HEK293 (cell line): ENCODE measurements at regions not wholly inside any gene's neighbourhood (a gene's known extent, or its start where the extent isn't known, plus 50 kb on each side); places are given as distances from the start of the nearest gene placed in this dataset.

ENCODE experiments used
- CTCF ChIA-PET: fragments of 350-600 bp; formaldehyde crosslinking; extraction: SDS; loops from one replicate; lab custom pipeline; 2021; ENCODE audit warnings: antibody characterized with exemption; lab: Yijun Ruan, JAX
- POLR2A ChIA-PET: fragments of 300-600 bp; formaldehyde crosslinking; extraction: SDS; loops from one replicate; lab custom pipeline; 2020; ENCODE audit warnings: antibody characterized with exemption, inconsistent platforms; lab: Yijun Ruan, JAX
- H3K27ac ChIP-seq: fragments of 200-500 bp; sonication (Bioruptor generic); 2 replicates; pipeline ENCODE4 v1.5.1; 2014; ENCODE audit warnings: low read depth, low read length, control low read depth, inconsistent platforms; ENCODE audit errors: extremely low read depth
- H3K36me3 ChIP-seq, 2 experiments: fragments of 200-500 bp in 1 of 2; sonication (Bioruptor generic) in 1 of 2; 1 replicate in 1 of 2; 2 replicates in 1 of 2; pipeline ENCODE4 v1.5.1; 2014 to 2017; ENCODE audit warnings: inconsistent platforms in 2 of 2, low read length in 2 of 2; ENCODE audit not compliant: control insufficient read depth in 2 of 2, insufficient read depth in 1 of 2
- H3K4me1 ChIP-seq: fragments of 200-500 bp; sonication (Bioruptor generic); 2 replicates; pipeline ENCODE4 v1.5.1; 2014; ENCODE audit warnings: mild to moderate bottlenecking, low read length, inconsistent platforms; ENCODE audit not compliant: control insufficient read depth, insufficient read depth
- H3K4me3 ChIP-seq: 2 replicates; pipeline ENCODE4 v1.5.1; 2011; ENCODE audit warnings: low read depth, mild to moderate bottlenecking, control low read depth, low read length, moderate library complexity
- H3K9me3 ChIP-seq: fragments of 200-500 bp; sonication (Bioruptor generic); 2 replicates; pipeline ENCODE4 v1.5.1; 2014; ENCODE audit warnings: low read depth, low read length, inconsistent platforms; ENCODE audit not compliant: control insufficient read depth, insufficient read depth
- EGR2 ChIP-seq: fragments of 450-650 bp; formaldehyde crosslinking; IDR thresholded peaks from 2 replicates; pipeline ENCODE4 v1.5.1; 2016; ENCODE audit warnings: low read depth, missing biosample characterization, missing genetic modification characterization
- KLF7 ChIP-seq: fragments of 450-650 bp; formaldehyde crosslinking; IDR thresholded peaks from 2 replicates; pipeline ENCODE4 v1.5.1; 2016; ENCODE audit warnings: missing biosample characterization, missing genetic modification characterization, borderline replicate concordance
- OVOL3 ChIP-seq: fragments of 450-650 bp; formaldehyde crosslinking; IDR thresholded peaks from 2 replicates; pipeline ENCODE4 v1.5.1; 2016; ENCODE audit warnings: missing biosample characterization, missing genetic modification characterization
- ZBTB1 ChIP-seq: fragments of 450-650 bp; formaldehyde crosslinking; IDR thresholded peaks from 2 replicates; pipeline ENCODE4 v1.5.1; 2016; ENCODE audit warnings: missing biosample characterization, missing genetic modification characterization
- ZBTB7A ChIP-seq: fragments of 450-650 bp; formaldehyde crosslinking; IDR thresholded peaks from 2 replicates; pipeline ENCODE4 v1.5.1; 2016; ENCODE audit warnings: low read depth, missing biosample characterization, missing genetic modification characterization
- ZNF16 ChIP-seq: fragments of 450-650 bp; formaldehyde crosslinking; IDR thresholded peaks from 2 replicates; pipeline ENCODE4 v1.5.1; 2016; ENCODE audit warnings: low read depth, missing biosample characterization, missing genetic modification characterization
- ZNF23 ChIP-seq: fragments of 450-650 bp; formaldehyde crosslinking; IDR thresholded peaks from 2 replicates; pipeline ENCODE4 v1.5.1; 2016; ENCODE audit warnings: missing biosample characterization, missing genetic modification characterization, borderline replicate concordance
- ZNF26 ChIP-seq: fragments of 450-650 bp; formaldehyde crosslinking; IDR thresholded peaks from 2 replicates; pipeline ENCODE4 v1.5.1; 2016; ENCODE audit warnings: missing biosample characterization, missing genetic modification characterization
- ZNF398 ChIP-seq: fragments of 450-650 bp; formaldehyde crosslinking; IDR thresholded peaks from 2 replicates; pipeline ENCODE4 v1.5.1; 2017; ENCODE audit warnings: missing biosample characterization, missing genetic modification characterization
- ZNF433 ChIP-seq: fragments of 450-650 bp; formaldehyde crosslinking; IDR thresholded peaks from 2 replicates; pipeline ENCODE4 v1.5.1; 2016; ENCODE audit warnings: missing biosample characterization, missing genetic modification characterization, low read depth
- ZNF555 ChIP-seq: fragments of 450-650 bp; formaldehyde crosslinking; conservative IDR thresholded peaks from 2 replicates; pipeline ENCODE4 v1.5.1; 2017; ENCODE audit warnings: missing biosample characterization, mild to moderate bottlenecking, missing genetic modification characterization, inconsistent platforms
- ZNF560 ChIP-seq: fragments of 450-650 bp; formaldehyde crosslinking; IDR thresholded peaks from 2 replicates; pipeline ENCODE4 v1.5.1; 2017; ENCODE audit warnings: missing biosample characterization, missing genetic modification characterization, borderline replicate concordance
- ZNF621 ChIP-seq: fragments of 450-650 bp; formaldehyde crosslinking; IDR thresholded peaks from 2 replicates; pipeline ENCODE4 v1.5.1; 2017; ENCODE audit warnings: missing biosample characterization, missing genetic modification characterization
- ZNF626 ChIP-seq: fragments of 450-650 bp; sonication (Bioruptor Pico); formaldehyde crosslinking; IDR thresholded peaks from 2 replicates; pipeline ENCODE4 v1.5.1; 2018; ENCODE audit warnings: missing biosample characterization, missing genetic modification characterization, inconsistent platforms
- ZNF747 ChIP-seq: fragments of 450-650 bp; formaldehyde crosslinking; IDR thresholded peaks from 2 replicates; pipeline ENCODE4 v1.5.1; 2016; ENCODE audit warnings: missing biosample characterization, missing genetic modification characterization
- TF ChIP-seq, protein P1 (sequence below): fragments of 450-650 bp; formaldehyde crosslinking; IDR thresholded peaks from 2 replicates; pipeline ENCODE4 v1.5.1; 2016; ENCODE audit warnings: missing biosample characterization, missing genetic modification characterization
- TF ChIP-seq, protein P2 (sequence below): IDR thresholded peaks from 2 replicates; pipeline ENCODE4 v1.6.1; 2011; ENCODE audit warnings: mild to moderate bottlenecking, low read depth, low read length, borderline replicate concordance
- TF ChIP-seq, protein P3 (sequence below): fragments of 450-650 bp; formaldehyde crosslinking; IDR thresholded peaks from 2 replicates; pipeline ENCODE4 v1.5.1; 2016; ENCODE audit warnings: missing biosample characterization, missing genetic modification characterization, borderline replicate concordance
- TF ChIP-seq, protein P4 (sequence below): fragments of 450-650 bp; formaldehyde crosslinking; IDR thresholded peaks from 2 replicates; pipeline ENCODE4 v1.5.0; 2017; ENCODE audit warnings: missing biosample characterization, missing genetic modification characterization, borderline replicate concordance

DNA sequence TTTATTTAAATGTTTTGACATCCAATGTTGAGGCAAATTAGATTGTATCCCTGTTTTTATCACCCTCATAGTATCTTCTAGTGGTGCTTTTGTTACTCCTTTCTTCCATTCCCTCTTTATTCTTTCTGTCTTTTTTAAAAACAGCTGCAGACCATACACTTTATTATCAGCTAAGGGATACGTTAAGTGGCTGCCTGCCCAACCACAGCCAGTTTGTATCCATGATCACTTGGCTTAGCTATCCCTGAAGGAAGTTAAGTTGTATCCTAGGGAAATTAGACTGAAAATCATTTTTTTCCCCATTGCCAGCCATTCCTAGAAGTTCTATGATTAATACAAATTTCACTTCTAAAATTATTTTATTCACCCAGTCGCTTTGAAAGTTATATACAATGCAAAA is 1032.7 kb downstream of the NR2F1-AS1 start (continued):
- TF ChIP-seq, protein P1, sequence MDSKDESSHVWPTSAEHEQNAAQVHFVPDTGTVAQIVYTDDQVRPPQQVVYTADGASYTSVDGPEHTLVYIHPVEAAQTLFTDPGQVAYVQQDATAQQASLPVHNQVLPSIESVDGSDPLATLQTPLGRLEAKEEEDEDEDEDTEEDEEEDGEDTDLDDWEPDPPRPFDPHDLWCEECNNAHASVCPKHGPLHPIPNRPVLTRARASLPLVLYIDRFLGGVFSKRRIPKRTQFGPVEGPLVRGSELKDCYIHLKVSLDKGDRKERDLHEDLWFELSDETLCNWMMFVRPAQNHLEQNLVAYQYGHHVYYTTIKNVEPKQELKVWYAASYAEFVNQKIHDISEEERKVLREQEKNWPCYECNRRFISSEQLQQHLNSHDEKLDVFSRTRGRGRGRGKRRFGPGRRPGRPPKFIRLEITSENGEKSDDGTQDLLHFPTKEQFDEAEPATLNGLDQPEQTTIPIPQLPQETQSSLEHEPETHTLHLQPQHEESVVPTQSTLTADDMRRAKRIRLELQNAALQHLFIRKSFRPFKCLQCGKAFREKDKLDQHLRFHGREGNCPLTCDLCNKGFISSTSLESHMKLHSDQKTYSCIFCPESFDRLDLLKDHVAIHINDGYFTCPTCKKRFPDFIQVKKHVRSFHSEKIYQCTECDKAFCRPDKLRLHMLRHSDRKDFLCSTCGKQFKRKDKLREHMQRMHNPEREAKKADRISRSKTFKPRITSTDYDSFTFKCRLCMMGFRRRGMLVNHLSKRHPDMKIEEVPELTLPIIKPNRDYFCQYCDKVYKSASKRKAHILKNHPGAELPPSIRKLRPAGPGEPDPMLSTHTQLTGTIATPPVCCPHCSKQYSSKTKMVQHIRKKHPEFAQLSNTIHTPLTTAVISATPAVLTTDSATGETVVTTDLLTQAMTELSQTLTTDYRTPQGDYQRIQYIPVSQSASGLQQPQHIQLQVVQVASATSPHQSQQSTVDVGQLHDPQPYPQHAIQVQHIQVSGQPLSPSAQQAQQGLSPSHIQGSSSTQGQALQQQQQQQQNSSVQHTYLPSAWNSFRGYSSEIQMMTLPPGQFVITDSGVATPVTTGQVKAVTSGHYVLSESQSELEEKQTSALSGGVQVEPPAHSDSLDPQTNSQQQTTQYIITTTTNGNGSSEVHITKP (tag by site-specific recombination), result no peak
- no peak for TF ChIP-seq ZNF398 (tag by site-specific recombination)
- TF ChIP-seq ZNF747 (tag by site-specific recombination), result no peak
- TF ChIP-seq ZNF433 (tag by site-specific recombination), result no peak
- TF ChIP-seq ZNF560 (tag by site-specific recombination), result no peak

DNA sequence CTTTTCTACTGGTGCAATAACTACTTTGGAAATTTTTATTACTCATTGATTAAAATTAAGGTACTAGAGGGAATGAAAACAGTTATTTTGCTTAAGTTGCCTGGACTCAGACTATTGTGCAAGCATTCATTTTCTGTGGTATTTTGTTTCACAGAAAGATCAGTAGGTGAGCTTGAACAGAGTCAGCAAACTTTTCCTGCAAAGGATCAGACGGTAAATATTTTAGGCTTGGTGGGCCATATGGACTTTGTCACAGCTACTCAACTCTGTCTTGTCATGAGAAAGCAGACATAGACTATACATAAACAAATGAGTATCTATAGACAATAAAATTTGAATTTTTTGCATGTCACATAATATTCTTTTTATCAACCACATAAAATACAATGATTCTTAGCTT is 1036.4 kb downstream of the NR2F1-AS1 start:
- H3K36me3 ChIP-seq, result no peaks in the 10 kb centered on the region
- CTCF ChIA-PET, result interaction anchor here (1.1 kb wide), 1 partner anchor 26 kb away, joined by 3 read pairs; no protein-coding TSS in a partner anchor
- no peaks in the 10 kb centered on the region for H3K9me3 ChIP-seq
- no peaks in the 10 kb centered on the region for H3K4me1 ChIP-seq
- no peak overlapping the region for H3K4me3 ChIP-seq
- H3K27ac ChIP-seq, result no peak overlapping the region
- POLR2A ChIA-PET, result no interaction called here
- TF ChIP-seq ZBTB7A (tag by site-specific recombination), result no peak
- TF ChIP-seq KLF7 (tag by site-specific recombination), result no peak
- no peak for TF ChIP-seq ZNF626 (tag by site-specific recombination)
- TF ChIP-seq ZNF621 (tag by site-specific recombination), result no peak
- TF ChIP-seq, protein P2, sequence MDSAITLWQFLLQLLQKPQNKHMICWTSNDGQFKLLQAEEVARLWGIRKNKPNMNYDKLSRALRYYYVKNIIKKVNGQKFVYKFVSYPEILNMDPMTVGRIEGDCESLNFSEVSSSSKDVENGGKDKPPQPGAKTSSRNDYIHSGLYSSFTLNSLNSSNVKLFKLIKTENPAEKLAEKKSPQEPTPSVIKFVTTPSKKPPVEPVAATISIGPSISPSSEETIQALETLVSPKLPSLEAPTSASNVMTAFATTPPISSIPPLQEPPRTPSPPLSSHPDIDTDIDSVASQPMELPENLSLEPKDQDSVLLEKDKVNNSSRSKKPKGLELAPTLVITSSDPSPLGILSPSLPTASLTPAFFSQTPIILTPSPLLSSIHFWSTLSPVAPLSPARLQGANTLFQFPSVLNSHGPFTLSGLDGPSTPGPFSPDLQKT, result no peak
- TF ChIP-seq ZNF433 (tag by site-specific recombination), result no peak
- TF ChIP-seq, protein P3, sequence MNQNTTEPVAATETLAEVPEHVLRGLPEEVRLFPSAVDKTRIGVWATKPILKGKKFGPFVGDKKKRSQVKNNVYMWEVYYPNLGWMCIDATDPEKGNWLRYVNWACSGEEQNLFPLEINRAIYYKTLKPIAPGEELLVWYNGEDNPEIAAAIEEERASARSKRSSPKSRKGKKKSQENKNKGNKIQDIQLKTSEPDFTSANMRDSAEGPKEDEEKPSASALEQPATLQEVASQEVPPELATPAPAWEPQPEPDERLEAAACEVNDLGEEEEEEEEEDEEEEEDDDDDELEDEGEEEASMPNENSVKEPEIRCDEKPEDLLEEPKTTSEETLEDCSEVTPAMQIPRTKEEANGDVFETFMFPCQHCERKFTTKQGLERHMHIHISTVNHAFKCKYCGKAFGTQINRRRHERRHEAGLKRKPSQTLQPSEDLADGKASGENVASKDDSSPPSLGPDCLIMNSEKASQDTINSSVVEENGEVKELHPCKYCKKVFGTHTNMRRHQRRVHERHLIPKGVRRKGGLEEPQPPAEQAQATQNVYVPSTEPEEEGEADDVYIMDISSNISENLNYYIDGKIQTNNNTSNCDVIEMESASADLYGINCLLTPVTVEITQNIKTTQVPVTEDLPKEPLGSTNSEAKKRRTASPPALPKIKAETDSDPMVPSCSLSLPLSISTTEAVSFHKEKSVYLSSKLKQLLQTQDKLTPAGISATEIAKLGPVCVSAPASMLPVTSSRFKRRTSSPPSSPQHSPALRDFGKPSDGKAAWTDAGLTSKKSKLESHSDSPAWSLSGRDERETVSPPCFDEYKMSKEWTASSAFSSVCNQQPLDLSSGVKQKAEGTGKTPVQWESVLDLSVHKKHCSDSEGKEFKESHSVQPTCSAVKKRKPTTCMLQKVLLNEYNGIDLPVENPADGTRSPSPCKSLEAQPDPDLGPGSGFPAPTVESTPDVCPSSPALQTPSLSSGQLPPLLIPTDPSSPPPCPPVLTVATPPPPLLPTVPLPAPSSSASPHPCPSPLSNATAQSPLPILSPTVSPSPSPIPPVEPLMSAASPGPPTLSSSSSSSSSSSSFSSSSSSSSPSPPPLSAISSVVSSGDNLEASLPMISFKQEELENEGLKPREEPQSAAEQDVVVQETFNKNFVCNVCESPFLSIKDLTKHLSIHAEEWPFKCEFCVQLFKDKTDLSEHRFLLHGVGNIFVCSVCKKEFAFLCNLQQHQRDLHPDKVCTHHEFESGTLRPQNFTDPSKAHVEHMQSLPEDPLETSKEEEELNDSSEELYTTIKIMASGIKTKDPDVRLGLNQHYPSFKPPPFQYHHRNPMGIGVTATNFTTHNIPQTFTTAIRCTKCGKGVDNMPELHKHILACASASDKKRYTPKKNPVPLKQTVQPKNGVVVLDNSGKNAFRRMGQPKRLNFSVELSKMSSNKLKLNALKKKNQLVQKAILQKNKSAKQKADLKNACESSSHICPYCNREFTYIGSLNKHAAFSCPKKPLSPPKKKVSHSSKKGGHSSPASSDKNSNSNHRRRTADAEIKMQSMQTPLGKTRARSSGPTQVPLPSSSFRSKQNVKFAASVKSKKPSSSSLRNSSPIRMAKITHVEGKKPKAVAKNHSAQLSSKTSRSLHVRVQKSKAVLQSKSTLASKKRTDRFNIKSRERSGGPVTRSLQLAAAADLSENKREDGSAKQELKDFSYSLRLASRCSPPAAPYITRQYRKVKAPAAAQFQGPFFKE (tag by site-specific recombination), result no peak
- TF ChIP-seq ZNF16 (tag by site-specific recombination), result no peak
- no peak for TF ChIP-seq ZNF23 (tag by site-specific recombination)
- TF ChIP-seq ZNF555 (tag by site-specific recombination), result no peak
- TF ChIP-seq EGR2 (tag by site-specific recombination), result no peak
- TF ChIP-seq OVOL3 (tag by site-specific recombination), result no peak
- TF ChIP-seq ZNF26 (tag by site-specific recombination), result no peak
- TF ChIP-seq, protein P4, sequence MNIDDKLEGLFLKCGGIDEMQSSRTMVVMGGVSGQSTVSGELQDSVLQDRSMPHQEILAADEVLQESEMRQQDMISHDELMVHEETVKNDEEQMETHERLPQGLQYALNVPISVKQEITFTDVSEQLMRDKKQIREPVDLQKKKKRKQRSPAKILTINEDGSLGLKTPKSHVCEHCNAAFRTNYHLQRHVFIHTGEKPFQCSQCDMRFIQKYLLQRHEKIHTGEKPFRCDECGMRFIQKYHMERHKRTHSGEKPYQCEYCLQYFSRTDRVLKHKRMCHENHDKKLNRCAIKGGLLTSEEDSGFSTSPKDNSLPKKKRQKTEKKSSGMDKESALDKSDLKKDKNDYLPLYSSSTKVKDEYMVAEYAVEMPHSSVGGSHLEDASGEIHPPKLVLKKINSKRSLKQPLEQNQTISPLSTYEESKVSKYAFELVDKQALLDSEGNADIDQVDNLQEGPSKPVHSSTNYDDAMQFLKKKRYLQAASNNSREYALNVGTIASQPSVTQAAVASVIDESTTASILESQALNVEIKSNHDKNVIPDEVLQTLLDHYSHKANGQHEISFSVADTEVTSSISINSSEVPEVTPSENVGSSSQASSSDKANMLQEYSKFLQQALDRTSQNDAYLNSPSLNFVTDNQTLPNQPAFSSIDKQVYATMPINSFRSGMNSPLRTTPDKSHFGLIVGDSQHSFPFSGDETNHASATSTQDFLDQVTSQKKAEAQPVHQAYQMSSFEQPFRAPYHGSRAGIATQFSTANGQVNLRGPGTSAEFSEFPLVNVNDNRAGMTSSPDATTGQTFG (tag by site-specific recombination), result no peak
- no peak for TF ChIP-seq ZBTB1 (tag by site-specific recombination)
